ENCODE measurements at regions not wholly inside any gene's neighbourhood (a gene's known extent, or its start where the extent isn't known, plus 50 kb on each side); places are given as distances from the start of the nearest gene placed in this dataset.

- DNase-seq (ENCODE audit: low read depth), result no peak
Observed at GRCh38 chr3:104614564-104614963, 752.1 kb upstream of the ALCAM start.

DNA sequence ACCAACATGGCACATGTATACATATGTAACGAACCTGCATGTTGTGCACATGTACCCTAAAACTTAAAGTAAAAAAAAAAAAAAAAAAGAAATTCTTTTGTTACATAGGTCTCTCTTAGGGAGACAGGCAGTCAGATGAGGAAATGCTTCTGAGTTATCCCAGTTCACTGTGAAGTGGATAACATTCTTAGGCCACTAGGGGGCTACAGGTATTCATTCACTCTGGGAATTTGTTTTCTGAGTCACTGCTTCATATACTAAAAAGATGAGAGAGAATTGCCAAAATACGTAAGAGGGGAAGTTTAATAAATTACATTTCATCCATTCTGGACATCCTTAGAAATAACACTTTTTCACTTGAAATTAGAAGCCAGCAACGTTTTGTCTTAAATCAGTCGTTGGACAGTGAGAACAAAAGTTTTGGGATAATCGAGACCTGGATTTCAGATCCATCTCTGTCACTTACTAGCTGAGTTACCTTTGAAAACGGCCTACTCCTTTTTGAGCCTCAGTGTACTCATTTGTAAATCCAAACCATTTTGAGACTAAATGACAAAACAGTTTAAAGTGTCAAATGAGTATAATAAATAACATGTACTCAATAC lies 738.4 kb upstream of the ALCAM start:
- DNase-seq (ENCODE audit: low read depth), result peak; percentile 70

- peak; percentile 81 for DNase-seq (ENCODE audit: low read depth)
Observed at GRCh38 chr3:104629038-104629437, 737.7 kb upstream of the ALCAM start.

DNA sequence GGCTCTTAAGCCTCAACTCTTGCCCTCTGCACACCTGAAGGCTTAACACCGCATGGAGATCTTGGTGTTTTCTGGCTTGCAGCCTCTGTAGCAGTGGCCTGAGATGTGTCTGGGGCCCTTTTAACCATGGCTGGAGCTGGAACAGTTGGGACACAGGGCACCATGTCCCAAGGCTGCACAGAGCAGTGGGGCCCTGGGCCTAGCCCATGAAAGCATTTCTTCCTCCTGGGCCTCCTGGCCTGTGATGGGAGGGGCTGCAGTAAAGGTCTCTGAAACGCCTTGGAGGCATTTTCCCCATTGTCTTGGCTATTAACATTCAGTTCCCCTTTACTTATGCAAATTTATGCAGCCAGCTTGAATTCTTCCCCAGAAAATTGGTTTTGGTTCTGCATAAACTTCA lies 735.5 kb upstream of the ALCAM start:
- no peak for DNase-seq (ENCODE audit: low read depth)

GRCh38 chr3:104632521-104632920 lies 734.2 kb upstream of the ALCAM start:
- DNase-seq (ENCODE audit: low read depth), result no peak

DNA sequence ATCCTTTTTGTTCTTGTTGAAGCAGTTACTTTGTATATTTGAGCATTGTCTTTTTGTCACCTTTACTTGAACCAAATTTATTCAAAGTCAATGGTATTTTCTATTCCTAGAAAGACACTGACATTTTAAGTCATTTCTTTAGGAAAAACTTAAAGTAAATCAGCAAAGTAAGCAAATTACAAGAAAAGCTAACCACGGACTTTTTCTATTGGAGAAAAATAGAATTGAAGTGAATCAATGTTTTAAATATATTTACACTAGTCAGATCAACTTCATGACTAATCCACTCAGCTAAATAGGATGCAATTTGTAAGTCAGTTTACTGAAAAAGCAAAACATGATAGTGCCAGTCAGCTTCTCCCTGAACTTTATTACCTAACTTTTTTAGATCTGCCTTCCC lies 733.8 kb upstream of the ALCAM start:
- DNase-seq (ENCODE audit: low read depth), result no peak

GRCh38 chr3:104635872-104636580 lies 730.7 kb upstream of the ALCAM start:
- DNase-seq (ENCODE audit: low read depth), result no peak

- no peak for DNase-seq (ENCODE audit: low read depth)
Observed at GRCh38 chr3:104642827-104643226, 723.9 kb upstream of the ALCAM start.

DNA sequence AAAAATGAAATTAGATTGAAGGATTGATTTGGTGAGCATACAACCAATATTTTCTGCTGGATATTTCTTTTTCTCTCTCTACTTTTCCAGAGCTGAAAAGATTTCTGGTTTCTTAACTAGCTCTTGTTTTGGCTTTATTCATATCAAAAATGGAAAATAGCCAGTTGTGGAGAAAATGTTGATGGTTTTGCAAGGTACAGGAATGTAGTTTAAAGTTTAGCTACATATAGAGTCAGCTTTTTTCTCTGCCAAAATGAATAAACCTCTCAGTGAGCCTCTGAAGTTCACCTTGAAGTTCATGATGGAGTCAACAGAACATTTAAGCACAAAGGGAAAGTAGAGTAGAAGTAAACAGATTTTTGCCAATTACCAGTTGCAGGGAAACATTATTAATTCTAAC lies 720.5 kb upstream of the ALCAM start:
- no peak for DNase-seq (ENCODE audit: low read depth)

GRCh38 chr3:104648823-104649222 lies 717.9 kb upstream of the ALCAM start:
- DNase-seq (ENCODE audit: low read depth), result no peak

DNA sequence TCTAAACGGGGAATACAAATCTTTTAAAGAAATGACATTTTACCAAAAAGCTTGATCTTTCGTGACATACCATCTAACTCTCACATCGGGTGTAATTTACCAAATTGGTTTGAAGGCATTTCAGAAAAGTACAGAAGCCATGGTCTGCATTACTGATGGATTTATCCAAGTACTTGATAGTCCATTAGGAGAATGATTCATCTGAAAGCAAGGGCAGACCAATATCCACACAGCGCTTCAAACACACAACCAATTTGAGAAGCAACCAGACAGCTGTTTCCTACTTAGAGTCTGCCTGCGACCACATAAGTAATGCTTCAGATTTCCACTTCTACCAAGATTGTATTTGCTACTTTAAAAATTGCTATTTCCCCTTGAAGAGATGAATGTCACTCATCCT lies 697.6 kb upstream of the ALCAM start:
- no peak for DNase-seq (ENCODE audit: low read depth)

GRCh38 chr3:104672331-104672730 lies 694.4 kb upstream of the ALCAM start:
- DNase-seq (ENCODE audit: low read depth), result no peak

- no peak for DNase-seq (ENCODE audit: low read depth)
Observed at GRCh38 chr3:104673981-104674380, 692.7 kb upstream of the ALCAM start.

GRCh38 chr3:104676241-104676640 lies 690.5 kb upstream of the ALCAM start:
- DNase-seq (ENCODE audit: low read depth), result no peak

DNA sequence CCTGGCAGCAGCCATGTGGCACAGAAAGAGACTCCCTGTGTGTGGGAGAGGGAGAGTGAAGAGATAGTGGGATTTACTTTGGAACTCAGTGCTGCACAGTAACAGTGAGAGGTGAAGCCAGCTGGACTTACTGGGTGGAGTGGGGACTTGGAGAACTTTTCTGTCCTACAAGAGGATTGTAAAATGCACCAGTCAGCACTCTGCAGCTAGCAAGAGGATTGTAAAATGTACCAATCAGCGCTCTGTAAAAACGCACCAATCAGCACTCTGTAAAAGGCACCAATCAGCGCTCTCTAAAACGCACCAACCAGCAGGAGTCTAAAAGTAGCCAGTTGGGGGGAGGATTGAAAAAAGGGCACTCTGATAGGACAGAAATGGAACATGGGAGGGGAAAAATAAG lies 688.8 kb upstream of the ALCAM start:
- no peak for DNase-seq (ENCODE audit: low read depth)

DNA sequence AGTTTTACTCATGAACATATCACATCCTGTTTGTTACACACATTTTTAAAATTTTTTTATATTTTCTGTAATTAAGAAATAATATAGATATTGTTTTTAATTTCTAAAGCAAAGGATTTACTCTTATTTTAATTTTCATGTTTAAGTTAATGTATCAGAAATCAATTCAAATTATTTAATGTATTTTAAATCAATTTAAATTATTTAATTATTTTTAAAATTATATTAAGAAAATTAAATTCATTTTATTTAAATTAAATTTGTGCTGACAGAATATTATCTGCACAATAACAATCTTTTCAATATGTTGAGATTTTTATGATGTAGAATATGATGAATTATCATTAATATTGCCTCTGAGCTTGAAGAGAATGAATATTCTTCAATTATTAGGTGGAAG lies 681.2 kb upstream of the ALCAM start:
- no peak for DNase-seq (ENCODE audit: low read depth)

DNA sequence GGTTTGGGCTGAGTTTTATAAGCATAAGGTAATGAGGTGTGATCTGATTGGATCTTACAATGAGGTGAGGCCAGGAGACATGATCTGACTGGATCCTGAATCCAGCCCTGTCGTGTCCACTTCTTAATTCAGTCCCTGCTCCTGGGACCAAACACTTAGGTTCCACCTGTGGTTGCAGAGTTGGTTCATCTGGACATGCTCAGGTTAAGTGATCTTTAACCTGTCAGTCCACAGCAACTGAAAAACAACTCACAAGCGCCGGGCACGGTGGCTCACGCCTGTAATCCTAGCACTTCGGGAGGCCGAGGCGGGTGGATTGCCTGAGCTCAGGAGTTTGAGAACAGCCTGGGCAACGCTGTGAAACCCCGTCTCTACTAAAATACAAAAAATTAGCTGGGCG lies 679.3 kb upstream of the ALCAM start:
- no peak for DNase-seq (ENCODE audit: low read depth)

DNA sequence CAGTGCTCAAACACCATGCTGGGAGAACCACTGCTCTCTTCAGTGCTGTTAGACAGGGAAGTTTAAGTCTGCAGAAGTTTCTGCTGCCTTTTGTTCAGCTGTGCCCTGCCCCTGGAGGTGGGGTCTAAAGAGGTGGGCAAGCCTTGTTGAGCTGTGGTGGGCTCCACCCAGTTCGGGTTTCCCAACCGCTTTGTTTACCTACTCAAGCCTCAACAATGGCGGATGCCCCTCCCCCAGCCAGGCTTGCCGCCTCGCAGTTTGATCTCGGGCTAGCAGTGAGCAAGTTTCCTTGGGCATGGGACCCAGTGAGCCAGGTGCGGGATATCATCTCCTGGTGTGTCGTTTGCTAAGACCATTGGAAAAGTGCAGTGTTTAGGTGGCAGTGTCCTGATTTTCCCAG lies 670.2 kb upstream of the ALCAM start:
- DNase-seq (ENCODE audit: low read depth), result no peak

DNA sequence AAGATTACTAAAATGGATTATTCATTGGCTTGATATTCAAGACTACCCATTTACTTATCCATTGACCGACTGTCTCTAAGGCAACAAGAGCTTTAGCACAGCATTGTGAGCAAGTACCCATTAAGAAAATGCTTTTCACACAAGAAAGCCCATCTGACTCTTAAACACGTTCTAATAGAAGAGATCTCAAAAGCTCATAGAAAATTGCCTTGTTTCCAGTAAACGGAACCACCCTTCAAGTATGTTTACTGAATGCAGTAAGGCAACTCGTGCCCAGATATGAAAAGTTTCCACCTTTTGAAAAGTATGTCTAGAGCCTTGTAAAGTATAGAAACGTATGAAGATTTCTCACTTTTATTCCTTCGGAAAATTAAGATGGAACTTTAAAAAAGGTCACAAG lies 655.3 kb upstream of the ALCAM start:
- DNase-seq (ENCODE audit: low read depth), result no peak

DNA sequence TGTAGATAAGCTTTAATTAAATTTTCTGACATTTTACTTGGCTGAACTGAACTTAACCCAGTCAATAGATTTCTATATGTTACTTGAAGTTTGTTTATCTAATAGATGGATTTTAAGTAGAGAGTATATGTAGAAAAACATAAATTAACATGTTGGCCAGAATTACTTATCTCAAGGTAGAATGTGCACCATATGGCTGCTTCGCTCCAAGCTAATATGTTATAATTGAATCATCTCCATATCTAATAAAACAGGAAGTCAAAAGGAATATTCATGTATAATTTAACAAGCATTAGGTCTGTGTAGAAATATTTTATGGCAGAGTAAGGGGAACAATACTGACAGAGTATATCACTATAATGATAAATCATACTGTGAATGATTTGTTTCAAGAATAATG lies 650.7 kb upstream of the ALCAM start:
- no peak for DNase-seq (ENCODE audit: low read depth)

DNA sequence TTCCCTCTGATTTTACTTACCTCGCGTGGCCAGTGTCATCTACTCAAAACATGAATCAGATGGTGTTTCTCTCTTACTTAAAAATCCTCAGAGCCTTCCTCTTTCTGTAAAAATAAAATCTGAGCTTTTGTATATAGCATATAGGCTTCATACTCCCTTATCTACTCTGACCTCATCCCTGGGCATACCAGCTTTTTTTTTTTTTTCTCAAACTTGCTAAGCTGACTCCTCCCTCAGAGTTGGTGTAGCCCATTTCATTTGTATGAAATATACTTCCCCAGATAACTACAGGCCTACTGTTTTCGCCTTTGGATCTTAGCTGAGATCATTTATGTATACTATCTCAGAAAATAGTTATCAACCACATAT lies 648.9 kb upstream of the ALCAM start:
- no peak for DNase-seq (ENCODE audit: low read depth)

DNA sequence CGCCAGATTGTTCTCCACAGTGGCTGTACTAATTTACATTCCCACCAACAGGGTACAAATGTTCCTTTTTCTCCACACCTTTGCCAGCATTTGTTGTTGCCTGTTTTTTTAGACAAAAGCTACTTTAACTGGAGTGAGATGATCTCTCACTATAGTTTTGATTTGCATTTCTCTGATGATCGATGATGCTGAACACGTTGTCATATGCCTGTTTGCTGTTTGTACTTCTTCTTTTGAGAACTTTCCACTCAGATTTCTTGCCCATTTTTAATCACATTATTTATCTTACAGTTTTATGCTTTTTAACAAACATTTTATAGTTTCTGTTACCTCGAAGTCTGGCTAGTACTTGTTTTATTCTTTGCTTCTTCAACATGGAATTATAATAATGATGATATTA lies 643.7 kb upstream of the ALCAM start:
- DNase-seq (ENCODE audit: low read depth), result no peak

- no peak for DNase-seq (ENCODE audit: low read depth)
Observed at GRCh38 chr3:104731074-104731473, 635.6 kb upstream of the ALCAM start.

GRCh38 chr3:104734627-104735026 lies 632.1 kb upstream of the ALCAM start:
- no peak for DNase-seq (ENCODE audit: low read depth)
